Raji (cell line): ENCODE measurements at regions not wholly inside any gene's neighbourhood (a gene's known extent, or its start where the extent isn't known, plus 50 kb on each side); places are given as distances from the start of the nearest gene placed in this dataset.

Experiments used
- POLR2A ChIP-seq: IDR thresholded peaks from 2 replicates; pipeline ENCODE4 v1.6.1; 2011; ENCODE audit warnings: low read depth, low read length, control low read depth; ENCODE audit not compliant: insufficient read depth

- no peak for TF ChIP-seq POLR2A
Observed at GRCh38 chr2:128782411-128783192, 463.9 kb upstream of the HS6ST1 start.

DNA sequence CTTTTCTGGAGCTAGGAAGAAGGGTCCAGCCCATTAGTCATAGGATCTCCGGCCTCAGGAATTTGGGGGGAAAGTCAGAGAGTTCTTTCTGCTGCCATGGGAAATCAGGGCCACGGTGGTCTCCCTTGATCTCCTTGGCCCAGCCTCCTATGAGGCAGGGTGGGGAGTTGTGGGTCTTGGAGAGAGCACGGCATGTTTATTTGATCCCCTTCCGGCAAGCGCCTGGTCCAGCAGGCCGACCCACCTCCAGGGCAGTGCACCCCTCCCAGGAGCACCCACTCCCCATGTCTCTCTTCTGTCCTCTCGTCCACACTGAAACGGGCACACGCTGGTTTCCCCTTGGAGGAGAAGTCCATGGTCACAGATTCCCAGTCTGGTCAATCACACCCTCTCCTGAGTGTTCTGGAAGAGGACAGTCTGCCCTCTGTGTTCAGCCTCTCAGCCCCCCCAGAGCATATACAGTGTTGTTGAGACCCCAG, 464.6 kb upstream of the HS6ST1 start:
- TF ChIP-seq POLR2A = no peak

DNA sequence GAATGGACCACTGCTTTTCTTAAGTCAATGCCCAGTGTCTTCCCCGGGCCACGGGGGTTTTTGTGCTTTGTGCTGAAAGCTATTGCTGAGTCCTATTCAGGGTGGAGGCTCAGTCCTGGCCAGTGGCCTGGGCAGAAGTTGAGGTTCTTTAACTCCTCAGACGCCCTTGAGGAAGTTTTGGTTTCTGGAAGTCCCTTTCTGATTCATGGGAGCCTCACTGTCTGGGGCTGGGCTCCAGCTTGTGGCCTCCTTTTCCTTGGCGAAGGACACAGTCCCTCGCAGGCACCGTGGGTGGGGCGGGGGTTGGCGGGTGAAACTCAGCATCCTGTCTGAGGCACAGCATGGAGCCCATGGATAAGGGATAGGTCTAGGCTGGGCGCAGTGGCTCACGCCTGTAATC, 465.2 kb upstream of the HS6ST1 start:
- no peak for TF ChIP-seq POLR2A

- no peak for TF ChIP-seq POLR2A
Observed at GRCh38 chr2:128784626-128785306, 466.1 kb upstream of the HS6ST1 start.

DNA sequence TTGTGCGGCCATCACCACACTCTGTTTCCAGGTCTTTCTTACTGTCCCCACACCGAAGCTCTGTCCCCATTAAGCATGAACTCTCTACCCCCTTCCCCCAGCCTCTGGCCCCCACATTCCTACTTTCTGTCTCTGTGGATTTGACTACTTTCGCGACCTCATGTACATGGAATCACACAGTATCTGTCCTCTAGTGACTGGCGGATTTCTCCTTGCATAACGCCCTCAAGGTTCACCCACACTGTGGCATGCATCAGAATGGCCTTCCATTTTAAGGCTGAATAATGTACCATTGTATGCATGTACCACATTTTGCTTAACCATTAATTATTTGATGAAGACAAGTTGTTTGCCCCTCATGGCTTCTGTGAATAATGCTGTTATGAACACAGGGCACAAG, 467.6 kb upstream of the HS6ST1 start:
- no peak for TF ChIP-seq POLR2A

DNA sequence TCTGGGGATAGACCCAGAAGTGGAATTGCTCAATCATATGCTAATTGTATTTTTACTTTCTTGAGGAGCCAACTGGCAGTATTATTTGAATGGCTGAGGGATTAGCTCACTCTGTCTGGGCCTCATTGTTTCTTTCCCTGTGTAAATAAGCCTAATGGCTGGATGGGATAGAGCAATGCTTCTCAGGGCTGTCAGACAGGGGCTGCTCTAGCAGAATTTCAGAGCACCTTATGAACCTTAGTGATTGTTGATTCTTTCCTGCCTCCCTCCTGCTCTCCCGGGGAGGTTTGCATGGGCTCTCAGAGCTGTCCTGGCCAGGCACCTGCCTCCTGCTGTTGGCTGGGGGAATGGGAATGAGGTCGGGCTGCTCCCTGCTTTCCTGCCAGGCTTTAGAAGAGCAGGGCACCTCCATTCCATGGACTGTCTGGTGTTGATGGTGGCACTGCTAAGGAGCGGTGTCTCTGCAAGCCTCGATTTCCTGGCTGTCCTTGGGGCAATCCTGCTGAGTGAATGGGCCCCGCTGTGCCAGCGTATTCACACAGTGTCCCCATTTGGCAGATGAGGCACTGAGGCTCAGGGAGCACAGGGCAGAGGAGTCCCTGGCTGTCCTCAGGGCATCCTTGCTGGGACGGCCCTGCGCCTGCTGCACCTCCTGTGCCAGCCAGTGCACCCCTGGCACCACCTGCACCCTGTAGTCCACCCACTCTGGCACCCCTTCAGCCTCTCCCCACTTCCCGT, 468.2 kb upstream of the HS6ST1 start:
- TF ChIP-seq POLR2A = no peak

GRCh38 chr2:128787616-128788015, 468.9 kb upstream of the HS6ST1 start:
- TF ChIP-seq POLR2A = no peak

DNA sequence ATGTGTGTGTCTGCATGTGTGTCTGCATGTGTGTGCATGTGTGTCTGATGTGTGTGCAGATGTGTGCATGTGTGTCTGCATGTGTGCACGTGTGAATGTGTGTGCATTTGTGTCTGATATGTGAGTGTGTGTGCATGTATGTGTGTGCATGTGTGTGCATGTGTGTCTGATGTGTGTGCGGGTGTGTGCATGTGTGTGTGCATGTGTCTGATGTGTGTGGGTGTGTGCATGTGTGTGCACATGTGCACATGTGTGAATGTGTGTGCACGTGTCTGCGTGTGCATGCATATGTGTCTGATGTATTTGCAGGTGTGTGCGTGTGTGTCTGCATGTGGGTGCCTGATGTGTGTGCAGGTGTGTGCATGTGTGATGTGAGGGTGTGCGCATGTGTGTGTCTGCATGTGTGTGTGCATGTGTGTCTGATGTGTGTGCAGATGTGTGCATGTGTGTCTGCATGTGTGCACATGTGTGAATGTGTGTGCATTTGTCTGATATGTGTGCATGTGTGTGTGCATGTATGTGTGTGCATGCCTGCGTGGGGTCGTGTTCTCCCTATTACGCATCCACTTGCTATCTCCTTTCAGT, 470.1 kb upstream of the HS6ST1 start:
- TF ChIP-seq POLR2A = no peak

- no peak for TF ChIP-seq POLR2A
Observed at GRCh38 chr2:128789221-128789620, 470.6 kb upstream of the HS6ST1 start.

DNA sequence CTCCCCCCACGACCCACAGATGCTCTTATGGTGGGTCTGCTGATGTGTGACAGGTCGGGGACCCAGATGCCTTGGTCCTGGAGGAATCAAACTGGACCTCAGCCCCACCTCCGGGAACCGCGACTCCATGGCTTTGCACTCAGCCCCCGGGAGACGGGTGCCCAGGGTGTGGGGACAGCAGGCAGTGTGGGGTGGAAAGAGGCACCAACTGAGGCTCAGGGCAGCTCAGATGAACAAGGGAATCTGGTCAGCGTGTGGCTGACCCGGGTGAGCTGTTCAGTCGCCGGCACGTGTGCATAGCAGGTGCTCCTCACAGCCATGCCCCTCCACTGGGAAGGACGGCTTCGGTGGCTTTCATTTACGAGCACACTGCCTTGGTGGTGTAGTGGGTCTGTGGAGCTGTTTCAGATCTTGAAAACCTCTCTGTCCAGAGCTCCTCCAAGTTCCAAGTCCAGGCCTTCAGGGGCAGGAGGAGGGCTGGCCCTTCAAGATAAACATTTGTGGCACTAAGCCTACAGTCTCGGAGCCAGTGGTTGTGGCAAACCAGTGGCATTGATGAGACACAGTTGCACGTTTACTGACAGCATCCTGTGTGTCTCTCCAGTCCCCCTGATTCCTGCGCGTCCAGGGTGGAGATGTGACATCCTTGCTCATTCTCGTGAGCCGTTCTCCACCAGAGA, 471.2 kb upstream of the HS6ST1 start:
- TF ChIP-seq POLR2A = no peak

GRCh38 chr2:128790541-128791001, 471.9 kb upstream of the HS6ST1 start:
- no peak for TF ChIP-seq POLR2A

GRCh38 chr2:128791120-128791984, 472.7 kb upstream of the HS6ST1 start:
- TF ChIP-seq POLR2A = no peak

DNA sequence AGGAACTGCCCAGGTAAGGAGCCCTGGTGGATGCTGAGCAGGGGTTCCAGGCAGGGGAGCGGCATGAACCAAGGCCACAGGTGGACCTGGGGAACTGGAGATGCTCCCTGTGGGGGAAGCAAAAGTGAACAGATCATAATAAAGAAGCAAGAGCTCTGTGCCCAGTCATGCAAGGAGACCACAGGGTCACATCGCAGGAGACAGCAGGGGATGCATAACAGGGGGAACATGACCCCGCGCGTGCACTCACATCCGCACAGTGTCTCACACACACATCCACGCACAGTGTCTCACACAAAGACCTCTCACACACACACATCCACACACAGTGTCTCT, 473.3 kb upstream of the HS6ST1 start:
- no peak for TF ChIP-seq POLR2A
